NCI-H2171 (cell line): ENCODE measurements at regions not wholly inside any gene's neighbourhood (a gene's known extent, or its start where the extent isn't known, plus 50 kb on each side); places are given as distances from the start of the nearest gene placed in this dataset.

Source experiments
- DNase-seq: peaks from one replicate; lab custom pipeline; 2025; lab: John Stamatoyannopoulos, UW

- no peak for DNase-seq
These were observed 109.1 kb upstream of the BCAT1 start for GRCh38 chr12:25058012-25058411.

- DNase-seq = no peak
These were observed 107.7 kb upstream of the BCAT1 start for GRCh38 chr12:25056486-25057130.

GRCh38 chr12:25056011-25056410 lies 107.1 kb upstream of the BCAT1 start:
- DNase-seq = no peak

GRCh38 chr12:25054783-25055144 lies 105.9 kb upstream of the BCAT1 start:
- DNase-seq = no peak

GRCh38 chr12:25054076-25054782 lies 105.3 kb upstream of the BCAT1 start:
- no peak for DNase-seq

GRCh38 chr12:25052914-25053211 lies 104.0 kb upstream of the BCAT1 start:
- DNase-seq = no peak

GRCh38 chr12:25052196-25052913 lies 103.5 kb upstream of the BCAT1 start:
- DNase-seq = no peak

- no peak for DNase-seq
These were observed 102.8 kb upstream of the BCAT1 start for GRCh38 chr12:25051656-25052195.

- DNase-seq = no peak
These were observed 102.3 kb upstream of the BCAT1 start for GRCh38 chr12:25051171-25051570.

- no peak for DNase-seq
These were observed 97.0 kb upstream of the BCAT1 start for GRCh38 chr12:25045869-25046268.

GRCh38 chr12:25041006-25041741 lies 92.3 kb upstream of the BCAT1 start:
- DNase-seq = no peak

GRCh38 chr12:25040593-25040992 lies 91.7 kb upstream of the BCAT1 start:
- no peak for DNase-seq

- peak; percentile 16 for DNase-seq
These were observed 85.8 kb upstream of the BCAT1 start for GRCh38 chr12:25034676-25035075.

- no peak for DNase-seq
These were observed 77.1 kb upstream of the BCAT1 start for GRCh38 chr12:25025951-25026490.

- DNase-seq = no peak
These were observed 76.4 kb upstream of the BCAT1 start for GRCh38 chr12:25025260-25025659.

GRCh38 chr12:25023808-25024207 lies 74.9 kb upstream of the BCAT1 start:
- no peak for DNase-seq

- DNase-seq = no peak
These were observed 71.8 kb upstream of the BCAT1 start for GRCh38 chr12:25020621-25021243.

- DNase-seq = no peak
These were observed 69.2 kb upstream of the BCAT1 start for GRCh38 chr12:25018146-25018545.

- no peak for DNase-seq
These were observed 68.4 kb upstream of the BCAT1 start for GRCh38 chr12:25017336-25017735.

GRCh38 chr12:25014961-25015360 lies 66.1 kb upstream of the BCAT1 start:
- DNase-seq = no peak

- no peak for DNase-seq
These were observed 64.2 kb upstream of the BCAT1 start for GRCh38 chr12:25013061-25013460.
